ENCODE measurements at regions not wholly inside any gene's neighbourhood (a gene's known extent, or its start where the extent isn't known, plus 50 kb on each side); places are given as distances from the start of the nearest gene placed in this dataset.

GRCh38 chrX:134167591-134168203 is 69.3 kb upstream of the CCDC160 start:
- TF ChIP-seq POLR2A (IDR thresholded peaks at IDR 0.05; ENCODE audit: low read depth, low read length) (no peak), POLR2AphosphoS5 (IDR thresholded peaks at IDR 0.05; ENCODE audit: low read depth, low read length) (no peak), TAF1 (IDR thresholded peaks at IDR 0.05; ENCODE audit: borderline replicate concordance, low read depth, low read length) (no peak)

Data from GM12892 (cell line).